H1 (cell line): ENCODE measurements at regions not wholly inside any gene's neighbourhood (a gene's known extent, or its start where the extent isn't known, plus 50 kb on each side); places are given as distances from the start of the nearest gene placed in this dataset.

Experiments used
- CHD1 ChIP-seq: IDR thresholded peaks from 2 replicates; pipeline ENCODE4 v1.6.1; 2012; ENCODE audit warnings: low read depth, low read length, improper control_type of control experiment
- CHD2 ChIP-seq: IDR thresholded peaks from 2 replicates; pipeline ENCODE4 v1.6.1; 2012; ENCODE audit warnings: low read length, improper control_type of control experiment
- CREB1 ChIP-seq: IDR thresholded peaks from 2 replicates; pipeline ENCODE4 v1.6.1; 2012; ENCODE audit warnings: inconsistent platforms
- EP300 ChIP-seq, 2 experiments: IDR thresholded peaks; 1 replicate in 1 of 2; 2 replicates in 1 of 2; pipeline ENCODE4 v1.6.1; 2011 to 2012; ENCODE audit warnings: low read depth in 2 of 2, low read length in 2 of 2, mild to moderate bottlenecking in 2 of 2, borderline replicate concordance in 1 of 2, inconsistent platforms in 1 of 2, moderate library complexity in 1 of 2
- EZH2 ChIP-seq: fragments of 200-600 bp; sonication (generic); IDR thresholded peaks from 2 replicates; pipeline ENCODE4 v1.7.1; 2012; ENCODE audit warnings: low read depth, mild to moderate bottlenecking, moderate library complexity, low read length, inconsistent platforms; ENCODE audit not compliant: severe bottlenecking
- PHF8 ChIP-seq: fragments of 200-600 bp; sonication (generic); conservative IDR thresholded peaks from 2 replicates; pipeline ENCODE4 v1.7.1; 2012; ENCODE audit warnings: low read depth, mild to moderate bottlenecking, inconsistent platforms, low read length, moderate library complexity
- POLR2A ChIP-seq, 2 experiments: IDR thresholded peaks; 1 replicate in 1 of 2; 2 replicates in 1 of 2; pipeline ENCODE4 v1.6.1; 2011; ENCODE audit warnings: low read depth in 2 of 2, low read length in 2 of 2, mild to moderate bottlenecking in 2 of 2; ENCODE audit errors: control extremely low read depth in 1 of 2
- POLR2AphosphoS5 ChIP-seq: IDR thresholded peaks from 2 replicates; pipeline ENCODE4 v1.6.1; 2011; ENCODE audit warnings: low read depth, low read length
- RAD21 ChIP-seq, 2 experiments: IDR thresholded peaks in 1 of 2; conservative IDR thresholded peaks in 1 of 2; 2 replicates each; pipeline ENCODE4 v1.6.1; 2011; ENCODE audit warnings: low read depth in 2 of 2, low read length in 2 of 2, improper control_type of control experiment in 1 of 2, inconsistent platforms in 1 of 2, mild to moderate bottlenecking in 1 of 2, moderate library complexity in 1 of 2
- RFX5 ChIP-seq: IDR thresholded peaks from 2 replicates; pipeline ENCODE4 v1.6.1; 2011; ENCODE audit warnings: low read depth, low read length, improper control_type of control experiment, borderline replicate concordance
- ZNF274 ChIP-seq: IDR thresholded peaks from 2 replicates; pipeline ENCODE4 v1.7.0; 2012; ENCODE audit warnings: low read length, borderline replicate concordance; ENCODE audit errors: extremely low read depth
- TF ChIP-seq, protein P1 (sequence below), 3 experiments: IDR thresholded peaks; 1 replicate in 2 of 3; 2 replicates in 1 of 3; pipeline versions ENCODE4 v1.5.1 to v1.6.1; 2011; ENCODE audit warnings: low read length in 3 of 3, mild to moderate bottlenecking in 3 of 3, inconsistent platforms in 2 of 3, low read depth in 1 of 3, moderate library complexity in 1 of 3; ENCODE audit not compliant: insufficient read depth in 1 of 3; ENCODE audit errors: control extremely low read depth in 1 of 3
- TF ChIP-seq, protein P2 (sequence below): IDR thresholded peaks from 2 replicates; pipeline ENCODE4 v1.6.1; 2011; ENCODE audit warnings: low read length, improper control_type of control experiment

DNA sequence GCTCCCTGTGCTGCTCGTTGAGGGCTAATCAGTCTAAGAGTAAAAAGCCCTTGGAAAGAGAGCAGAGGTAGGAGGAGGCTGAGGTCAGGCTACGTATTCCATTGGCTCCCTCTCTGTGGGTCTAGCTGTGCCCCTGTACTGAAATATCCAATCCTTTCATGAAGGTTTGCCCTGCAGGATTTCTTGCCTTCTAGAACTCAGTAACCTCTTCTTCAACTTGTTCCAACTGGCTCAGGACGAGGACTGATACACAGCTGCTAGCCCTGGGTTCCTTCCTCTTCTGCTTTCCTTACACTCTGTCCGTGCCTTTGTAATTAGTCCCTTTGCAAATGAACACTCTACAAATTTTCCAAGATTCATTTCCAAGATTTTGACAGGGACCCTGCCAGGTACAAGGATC is 560.5 kb downstream of the ACTR3B start:
- TF ChIP-seq ZNF274 (no peak), PHF8 (no peak), POLR2A (IDR thresholded peaks at IDR 0.05; ENCODE audit: control extremely low read depth in 1 of 2, low read depth in 2 of 2, low read length in 2 of 2) (no peak), CHD2 (no peak), CREB1 (no peak), CHD1 (no peak), EP300 (IDR thresholded peaks at IDR 0.05; ENCODE audit: borderline replicate concordance in 1 of 2, low read depth in 2 of 2, low read length in 2 of 2) (no peak), EZH2 (no peak), RAD21 (IDR thresholded peaks at IDR 0.05 in 1 of 2, conservative IDR thresholded peaks at IDR 0.05 in 1 of 2; ENCODE audit: low read depth in 2 of 2, low read length in 2 of 2) (no peak), POLR2AphosphoS5 (no peak), RFX5 (no peak)
- TF ChIP-seq, protein P1, sequence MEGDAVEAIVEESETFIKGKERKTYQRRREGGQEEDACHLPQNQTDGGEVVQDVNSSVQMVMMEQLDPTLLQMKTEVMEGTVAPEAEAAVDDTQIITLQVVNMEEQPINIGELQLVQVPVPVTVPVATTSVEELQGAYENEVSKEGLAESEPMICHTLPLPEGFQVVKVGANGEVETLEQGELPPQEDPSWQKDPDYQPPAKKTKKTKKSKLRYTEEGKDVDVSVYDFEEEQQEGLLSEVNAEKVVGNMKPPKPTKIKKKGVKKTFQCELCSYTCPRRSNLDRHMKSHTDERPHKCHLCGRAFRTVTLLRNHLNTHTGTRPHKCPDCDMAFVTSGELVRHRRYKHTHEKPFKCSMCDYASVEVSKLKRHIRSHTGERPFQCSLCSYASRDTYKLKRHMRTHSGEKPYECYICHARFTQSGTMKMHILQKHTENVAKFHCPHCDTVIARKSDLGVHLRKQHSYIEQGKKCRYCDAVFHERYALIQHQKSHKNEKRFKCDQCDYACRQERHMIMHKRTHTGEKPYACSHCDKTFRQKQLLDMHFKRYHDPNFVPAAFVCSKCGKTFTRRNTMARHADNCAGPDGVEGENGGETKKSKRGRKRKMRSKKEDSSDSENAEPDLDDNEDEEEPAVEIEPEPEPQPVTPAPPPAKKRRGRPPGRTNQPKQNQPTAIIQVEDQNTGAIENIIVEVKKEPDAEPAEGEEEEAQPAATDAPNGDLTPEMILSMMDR (IDR thresholded peaks at IDR 0.05; ENCODE audit: control extremely low read depth in 1 of 3, insufficient read depth in 1 of 3, low read depth in 1 of 3, low read length in 3 of 3): no peak
- TF ChIP-seq, protein P2, sequence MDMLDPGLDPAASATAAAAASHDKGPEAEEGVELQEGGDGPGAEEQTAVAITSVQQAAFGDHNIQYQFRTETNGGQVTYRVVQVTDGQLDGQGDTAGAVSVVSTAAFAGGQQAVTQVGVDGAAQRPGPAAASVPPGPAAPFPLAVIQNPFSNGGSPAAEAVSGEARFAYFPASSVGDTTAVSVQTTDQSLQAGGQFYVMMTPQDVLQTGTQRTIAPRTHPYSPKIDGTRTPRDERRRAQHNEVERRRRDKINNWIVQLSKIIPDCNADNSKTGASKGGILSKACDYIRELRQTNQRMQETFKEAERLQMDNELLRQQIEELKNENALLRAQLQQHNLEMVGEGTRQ: no peak
